A549 (cell line): ENCODE measurements at regions not wholly inside any gene's neighbourhood (a gene's known extent, or its start where the extent isn't known, plus 50 kb on each side); places are given as distances from the start of the nearest gene placed in this dataset.

ENCODE experiments used
- BHLHE40 ChIP-seq: IDR thresholded peaks from 2 replicates; pipeline ENCODE4 v1.6.1; 2012; ENCODE audit warnings: low read depth, low read length, inconsistent platforms
- CBX8 ChIP-seq: fragments of 200-600 bp; sonication (generic); IDR thresholded peaks from 2 replicates; pipeline ENCODE4 v1.6.1; 2016
- CHD4 ChIP-seq: fragments of 200-600 bp; sonication (generic); IDR thresholded peaks from 2 replicates; pipeline ENCODE4 v1.6.1; 2016; ENCODE audit warnings: antibody characterized with exemption, mild to moderate bottlenecking, borderline replicate concordance
- CTCF ChIP-seq: fragments of >200 bp; sonication (Bioruptor Twin); formaldehyde crosslinking; IDR thresholded peaks from 3 replicates; pipeline ENCODE4 v1.5.1; 2016
- JUN ChIP-seq, 2 experiments: fragments of >200 bp; sonication (Bioruptor Twin); formaldehyde crosslinking; IDR thresholded peaks; 2 replicates in 1 of 2; 3 replicates in 1 of 2; pipeline ENCODE4 v1.6.1; 2016 to 2017
- POLR2A ChIP-seq: IDR thresholded peaks from 2 replicates; pipeline ENCODE4 v1.6.1; 2012; ENCODE audit warnings: mild to moderate bottlenecking, low read length
- RFX5 ChIP-seq: fragments of 450-650 bp; IDR thresholded peaks from 2 replicates; pipeline ENCODE4 v1.7.1; 2014; ENCODE audit warnings: antibody characterized with exemption, mild to moderate bottlenecking, moderate library complexity
- USF2 ChIP-seq: fragments of 450-650 bp; IDR thresholded peaks from 2 replicates; pipeline ENCODE4 v1.6.1; 2014; ENCODE audit warnings: antibody characterized with exemption

GRCh38 chr3:5069627-5070026 is 52.5 kb upstream of the ARL8B start:
- TF ChIP-seq RFX5 (no peak), CHD4 (no peak), CTCF (no peak), JUN (IDR thresholded peaks at IDR 0.05) (no peak), POLR2A (no peak), CBX8 (no peak), USF2 (no peak), BHLHE40 (no peak)
